HG02938 (cell line): ENCODE measurements at regions not wholly inside any gene's neighbourhood (a gene's known extent, or its start where the extent isn't known, plus 50 kb on each side); places are given as distances from the start of the nearest gene placed in this dataset.

ENCODE experiments used
- ATAC-seq: cut with Tn5 transposase; IDR thresholded peaks from one replicate; pipeline ENCODE4 v1.9.1; 2021; ENCODE audit warnings: mild to moderate bottlenecking, moderate library complexity; ENCODE audit not compliant: unreplicated experiment

DNA sequence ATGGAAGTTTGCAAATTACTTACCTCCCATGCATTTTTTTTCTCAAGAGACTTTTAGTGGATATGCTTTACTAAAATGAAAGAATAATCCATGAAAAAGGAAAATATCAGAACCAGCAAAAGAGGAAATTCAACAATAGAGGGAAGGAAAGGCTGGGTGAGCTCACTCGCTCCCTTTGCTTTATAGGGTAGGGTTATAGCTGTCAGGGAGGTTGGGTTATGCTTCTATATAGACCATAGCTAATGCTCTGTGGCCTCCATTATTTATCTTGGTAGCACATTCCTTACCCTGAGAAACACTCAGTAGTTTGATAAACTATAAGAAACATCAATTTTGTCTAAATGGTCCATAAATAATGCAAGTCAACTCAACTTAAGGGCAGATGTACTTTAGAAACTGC is 215.9 kb upstream of the FAR2 start:
- no peak for ATAC-seq

DNA sequence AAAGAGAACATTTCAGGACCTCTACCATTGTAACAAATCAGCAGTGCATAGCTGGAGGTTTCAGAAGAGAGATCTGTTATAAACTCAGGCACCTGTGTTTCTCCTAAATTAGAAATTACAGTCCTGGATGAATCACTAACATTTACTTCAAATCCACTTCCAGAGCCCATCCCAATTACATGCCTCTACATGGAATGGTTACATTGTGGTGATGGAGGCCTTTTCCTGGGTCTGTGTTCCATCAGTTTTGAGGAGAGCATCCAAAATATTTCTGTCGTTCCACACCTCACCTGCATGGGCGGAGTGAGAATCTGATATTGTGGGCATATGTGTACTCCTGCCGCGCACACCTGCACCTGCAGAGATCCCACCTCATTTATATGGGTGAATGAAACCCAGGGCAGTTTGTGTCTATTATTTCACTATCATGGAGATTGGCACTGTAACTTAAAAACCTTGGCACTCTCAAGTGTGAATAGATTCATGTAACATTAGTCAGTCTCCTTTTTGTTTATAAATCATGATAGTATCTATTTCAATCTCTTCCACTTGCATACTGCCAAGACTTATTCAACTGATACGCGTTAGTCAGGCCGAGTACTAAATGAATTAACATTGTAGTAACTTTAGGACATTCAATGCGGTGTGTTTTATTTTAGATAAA is 215.1 kb upstream of the FAR2 start:
- no peak for ATAC-seq

DNA sequence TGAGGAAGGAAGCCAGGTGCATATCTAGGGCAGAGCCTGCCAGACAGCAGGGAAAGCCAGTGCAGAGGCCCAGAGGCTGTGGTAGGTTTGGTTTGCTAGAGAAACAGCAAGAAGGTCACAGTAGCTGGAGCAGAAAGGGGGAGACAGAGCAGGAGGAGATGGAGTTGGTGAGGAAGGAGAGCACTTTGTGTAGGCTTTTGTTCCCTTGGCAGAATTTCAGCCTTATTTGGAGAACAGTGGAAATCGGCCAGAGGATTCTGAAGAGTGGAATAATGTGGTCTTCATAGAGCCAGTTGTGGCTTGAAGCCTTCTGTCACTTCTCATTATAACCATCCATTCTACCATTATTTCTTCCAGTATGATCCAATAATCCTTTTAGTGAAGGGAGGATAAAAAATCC is 212.9 kb upstream of the FAR2 start:
- ATAC-seq = no peak

DNA sequence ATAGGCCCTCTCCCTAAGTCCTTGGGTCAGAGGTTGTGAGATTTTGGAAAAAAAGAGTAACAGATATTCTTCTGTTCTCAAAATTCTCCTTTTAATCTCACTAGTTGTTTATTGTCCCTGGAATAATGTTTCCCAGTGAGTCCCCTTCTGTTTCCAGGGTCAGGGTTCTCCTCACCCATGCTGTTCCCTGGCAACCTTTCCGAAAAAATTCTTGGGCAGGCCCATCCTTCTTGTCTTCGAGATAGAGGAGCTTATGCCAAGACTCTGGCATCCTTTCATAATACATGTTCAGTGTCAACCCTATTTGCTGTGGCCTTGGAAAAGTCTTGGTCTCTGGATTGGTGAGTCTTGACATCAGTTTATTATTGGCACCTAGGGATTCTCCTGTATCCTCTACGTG is 212.4 kb upstream of the FAR2 start:
- ATAC-seq = no peak

DNA sequence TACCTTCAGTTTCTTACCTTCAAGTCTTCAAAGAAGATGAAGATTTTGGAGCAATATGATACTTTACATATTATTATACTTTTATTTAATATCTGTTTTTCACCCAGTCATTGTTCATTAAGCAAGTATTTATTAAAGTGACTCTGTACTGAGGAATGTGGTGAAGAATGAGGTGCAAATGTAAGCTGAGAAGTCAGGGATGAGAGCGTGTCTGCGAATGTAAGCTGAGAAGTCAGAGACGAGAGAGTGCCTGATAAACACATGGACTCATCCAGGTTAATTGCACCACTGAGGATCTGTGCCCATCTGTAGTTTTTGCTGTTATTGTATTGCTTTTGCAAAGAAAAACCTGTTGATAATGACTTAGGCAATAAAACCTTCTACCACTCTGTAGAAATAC is 211.9 kb upstream of the FAR2 start:
- no peak for ATAC-seq

DNA sequence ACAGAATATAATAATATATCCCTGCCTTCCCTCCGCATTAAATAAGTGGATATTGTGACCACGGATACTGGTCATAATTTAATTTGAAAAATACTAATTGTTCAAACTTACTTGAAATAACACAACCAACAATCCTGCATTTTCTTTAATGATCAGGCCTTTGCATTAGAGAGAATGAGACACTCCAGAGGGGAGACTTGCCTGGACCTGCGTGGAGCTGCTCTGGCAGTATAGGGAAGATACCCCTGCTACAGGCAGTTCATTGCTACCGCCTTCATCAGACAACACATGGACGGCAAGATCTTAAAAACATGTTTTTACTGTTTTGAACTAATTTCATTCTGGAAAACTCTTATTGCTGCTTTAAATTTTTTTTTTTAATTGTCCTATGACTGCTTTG is 211.0 kb upstream of the FAR2 start:
- ATAC-seq = no peak

DNA sequence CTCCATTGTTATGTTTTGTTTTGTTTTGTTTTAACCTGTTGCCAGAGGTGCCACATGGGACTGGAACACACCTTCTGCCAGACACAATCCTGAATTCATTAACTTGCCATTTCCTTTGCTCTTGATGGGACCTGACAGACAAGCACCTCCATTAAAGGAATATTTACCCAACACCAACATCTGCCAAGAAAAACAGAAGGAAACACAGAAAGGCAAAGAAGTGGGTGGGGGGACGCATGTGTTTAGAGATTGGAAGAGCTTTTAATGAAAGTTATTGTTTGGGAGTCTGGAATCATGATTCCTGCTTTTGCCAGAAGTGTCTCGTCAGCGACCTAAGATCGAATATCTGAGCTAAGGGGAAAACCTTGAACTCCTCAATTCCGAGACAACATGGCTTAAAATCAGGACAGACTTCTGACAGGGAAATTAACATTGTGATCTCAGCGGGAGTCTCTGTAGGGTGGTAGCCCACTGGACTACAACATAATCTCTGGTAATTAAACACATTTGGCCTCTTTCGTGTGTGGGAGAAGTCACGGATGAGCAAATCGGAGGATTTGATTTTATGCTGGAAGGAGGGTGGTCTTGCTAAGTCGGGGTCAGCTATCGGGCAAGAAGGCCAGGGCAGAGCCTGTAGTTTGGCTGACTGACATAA is 210.4 kb upstream of the FAR2 start:
- ATAC-seq = no peak

DNA sequence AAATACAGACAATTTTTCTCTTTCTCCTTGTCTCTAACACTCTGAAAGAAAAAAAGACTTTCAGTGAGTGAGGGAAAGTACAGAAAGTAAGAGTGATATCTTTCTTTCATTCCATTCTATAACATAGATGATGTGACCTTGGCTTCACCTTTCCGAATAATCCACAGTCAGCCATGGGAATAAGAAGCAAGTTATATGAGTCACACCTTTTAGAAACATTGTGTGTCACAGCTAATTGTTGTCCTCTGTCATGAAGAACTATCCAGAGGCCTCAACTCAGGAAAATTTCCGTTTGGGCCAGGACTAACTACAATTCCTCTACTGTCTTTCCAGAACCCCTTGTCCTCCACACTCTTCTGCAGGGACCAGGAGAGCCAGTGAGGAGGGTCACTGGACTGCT is 209.7 kb upstream of the FAR2 start:
- no peak for ATAC-seq

DNA sequence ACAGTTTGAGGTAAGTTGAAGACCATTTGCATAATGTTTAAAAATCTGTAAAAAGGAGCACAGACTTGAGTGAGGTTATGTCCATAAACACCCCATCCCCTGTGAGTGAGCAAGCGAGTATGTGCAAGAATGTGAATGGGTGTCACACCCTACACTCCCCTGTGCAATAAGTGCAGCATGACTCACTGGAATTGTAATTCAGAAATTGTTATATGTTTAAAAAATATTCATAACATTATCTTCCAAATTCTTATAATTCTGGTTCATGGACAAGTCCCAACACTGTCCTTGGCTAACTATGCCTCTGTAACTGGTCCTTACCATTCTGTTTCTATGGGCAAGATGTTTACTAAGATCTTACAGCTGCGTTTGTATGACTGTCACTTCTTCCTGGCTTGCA is 207.8 kb upstream of the FAR2 start:
- ATAC-seq = no peak

DNA sequence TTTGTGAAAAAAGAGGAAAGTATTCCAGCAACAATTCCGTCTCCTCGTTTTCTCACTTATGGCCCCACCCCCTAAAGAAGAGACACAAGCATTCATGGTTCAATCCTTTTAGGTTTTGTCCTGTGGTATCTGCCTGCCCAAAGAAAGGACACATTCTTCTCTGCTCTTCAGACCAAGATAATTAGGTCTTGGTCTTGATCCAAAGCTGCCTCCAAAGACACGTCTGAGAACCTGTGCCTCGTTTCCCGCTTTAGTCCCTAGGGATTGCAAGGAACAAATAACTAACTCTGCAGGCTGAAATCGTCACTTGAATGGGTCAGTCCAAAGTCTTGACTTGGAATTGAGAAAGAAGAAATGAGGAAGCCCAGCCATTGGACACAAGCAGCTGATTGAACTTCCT is 202.7 kb upstream of the FAR2 start:
- no peak for ATAC-seq

DNA sequence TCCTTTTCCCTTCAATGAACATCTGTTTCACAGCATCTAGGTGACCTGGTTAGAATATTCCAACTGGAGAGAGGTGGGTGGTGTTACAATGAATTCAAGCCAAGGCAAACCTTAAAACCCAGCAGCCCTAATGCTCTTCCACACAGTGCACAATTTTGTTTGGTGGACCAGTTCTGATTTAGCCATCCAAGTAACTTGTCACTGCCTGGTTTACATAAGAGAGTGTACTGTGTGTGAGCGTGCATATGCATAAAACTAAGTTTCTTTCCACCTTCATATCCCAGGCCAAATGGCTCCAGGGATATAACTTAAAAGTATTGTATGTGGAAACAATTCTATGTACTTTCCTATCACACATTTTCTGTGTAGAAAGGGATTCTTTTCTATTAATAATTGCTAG is 200.4 kb upstream of the FAR2 start:
- no peak for ATAC-seq

DNA sequence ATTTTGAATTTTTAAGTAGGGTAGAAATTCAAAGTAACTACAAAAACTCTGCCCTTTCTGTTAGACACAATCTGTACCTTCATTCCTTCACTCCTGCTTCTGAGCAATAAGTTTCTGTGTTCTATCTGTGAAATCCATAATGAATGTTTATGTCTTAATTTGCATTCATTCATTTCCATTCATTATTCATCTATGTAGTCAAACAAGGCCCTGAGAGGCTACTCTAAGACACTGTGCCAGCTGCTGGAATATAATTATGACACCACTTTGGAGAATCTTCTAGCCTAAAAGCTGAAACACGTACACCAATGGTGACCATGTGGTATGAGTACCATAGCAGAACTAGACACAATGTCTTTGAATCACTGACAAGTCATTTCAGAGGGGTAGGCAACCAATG is 199.9 kb upstream of the FAR2 start:
- no peak for ATAC-seq

DNA sequence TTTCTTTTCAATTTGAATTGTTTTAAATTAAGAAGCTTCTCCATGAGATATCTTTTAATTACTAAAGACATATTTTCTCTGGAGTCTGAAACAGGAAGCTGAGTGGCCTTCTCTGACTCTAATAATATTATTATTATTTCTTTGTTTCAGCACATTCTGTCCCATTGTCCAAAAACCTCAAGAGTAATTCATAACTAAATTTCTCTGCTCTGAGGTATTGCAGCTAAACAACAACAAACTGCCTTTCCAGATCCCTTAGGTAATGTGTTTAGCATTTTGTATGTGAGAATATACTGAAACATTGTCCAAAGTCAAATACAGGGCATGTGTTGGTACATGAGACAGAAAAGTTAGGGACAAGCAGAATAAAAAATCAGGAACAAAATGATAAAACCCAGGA is 199.0 kb upstream of the FAR2 start:
- no peak for ATAC-seq

DNA sequence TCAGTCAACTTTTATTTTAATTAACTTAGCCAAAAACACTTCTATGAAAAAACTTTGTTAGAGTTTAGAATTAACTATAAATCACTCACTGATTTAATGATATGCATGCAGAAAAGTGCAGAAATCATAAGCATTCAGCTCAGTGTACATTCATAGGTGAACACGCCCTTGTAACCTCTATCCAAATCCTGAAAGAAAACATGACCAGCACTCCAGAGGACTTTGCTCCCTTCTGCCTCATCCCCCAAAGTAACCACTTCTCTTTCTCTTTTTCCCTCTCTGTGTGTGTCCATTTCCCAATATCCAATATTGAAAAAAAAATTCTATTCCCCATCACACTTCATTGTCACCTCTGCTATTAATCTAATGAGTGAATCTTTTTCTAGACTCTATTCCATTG is 197.1 kb upstream of the FAR2 start:
- no peak for ATAC-seq

DNA sequence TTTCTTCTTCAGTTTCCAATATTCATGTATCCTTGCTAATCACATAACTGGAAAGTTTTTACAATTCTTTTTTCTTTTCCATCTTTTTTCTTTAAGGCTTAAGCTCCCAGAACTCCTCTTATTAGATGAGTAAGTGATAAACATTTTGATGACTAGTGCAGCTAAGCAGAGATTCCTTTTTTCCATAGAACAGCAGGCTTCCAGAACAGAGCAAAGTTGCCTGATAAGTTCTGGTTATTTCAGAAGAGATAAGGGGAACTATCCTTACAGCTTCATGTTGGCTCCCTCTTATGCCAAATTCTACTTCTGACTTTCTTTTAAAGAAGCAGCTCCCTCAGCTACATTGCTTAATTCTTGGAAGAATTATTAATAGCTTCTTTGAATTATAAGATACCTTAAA is 194.7 kb upstream of the FAR2 start:
- ATAC-seq = no peak

DNA sequence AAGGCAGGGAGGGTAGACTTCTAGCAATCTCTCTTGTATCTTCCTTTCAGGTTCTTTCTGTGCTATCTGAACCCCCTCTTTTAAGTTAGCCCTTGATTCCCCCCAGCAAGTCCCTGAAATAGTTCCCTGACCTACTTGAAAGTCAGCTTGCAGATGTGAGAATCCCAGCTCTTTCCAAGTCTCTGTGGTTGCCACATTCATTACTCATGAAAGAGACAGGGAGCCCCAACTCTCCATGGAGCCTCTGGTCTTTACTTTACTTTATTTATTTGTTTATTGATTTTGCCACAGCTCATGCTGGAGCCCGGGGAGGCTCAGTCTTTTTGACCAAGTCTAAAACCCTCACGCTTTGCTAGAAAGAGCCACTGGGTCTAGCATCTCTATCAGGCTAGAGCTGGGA is 193.6 kb upstream of the FAR2 start:
- ATAC-seq = no peak

DNA sequence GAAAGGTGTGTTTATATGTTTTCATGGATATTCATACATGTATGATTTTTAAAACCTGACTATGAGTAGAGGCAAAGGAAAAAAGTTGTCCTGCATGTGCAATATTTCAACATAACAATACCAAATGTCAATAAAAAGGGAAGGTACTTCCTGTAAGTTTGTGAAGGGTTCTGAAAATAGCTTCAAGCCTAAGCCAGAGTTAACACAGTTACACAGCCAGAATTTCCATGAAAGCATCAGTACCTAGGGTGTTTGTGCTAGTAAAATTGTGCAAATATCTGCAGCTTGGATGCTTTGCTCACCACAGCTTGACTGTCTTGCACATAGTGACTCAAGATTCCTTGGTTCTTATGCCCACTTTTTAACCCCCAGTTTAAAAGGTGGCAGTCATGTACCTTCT is 193.1 kb upstream of the FAR2 start:
- ATAC-seq = no peak

DNA sequence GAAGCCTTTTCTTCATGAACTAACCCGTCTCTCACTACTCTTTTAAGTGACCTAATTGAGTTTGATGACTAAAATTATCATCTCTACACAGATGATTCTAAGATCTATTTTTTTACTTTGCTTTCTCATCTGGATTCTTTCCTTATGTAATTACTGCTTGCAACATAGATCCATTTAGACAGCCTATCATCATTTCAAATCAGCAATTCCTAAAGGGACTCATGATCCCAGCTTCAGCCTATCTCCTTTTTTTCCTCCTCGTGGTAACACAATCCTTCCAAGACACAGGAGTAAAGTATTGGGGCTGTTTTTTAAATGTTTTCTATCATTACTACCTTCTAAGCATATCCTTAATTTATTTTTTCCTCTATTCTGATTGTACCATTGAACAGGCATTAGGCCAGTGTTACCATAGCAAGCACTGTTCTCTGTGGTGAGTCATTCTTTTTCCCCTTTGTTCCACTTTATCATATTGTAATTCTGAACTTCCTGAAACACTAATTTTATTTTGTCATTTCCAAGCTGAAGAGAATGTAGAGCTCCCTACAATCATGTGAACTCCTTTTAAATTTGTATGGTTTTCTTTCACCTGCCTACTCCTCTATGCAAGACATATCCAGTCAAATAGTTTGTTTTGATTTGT is 190.4 kb upstream of the FAR2 start:
- no peak for ATAC-seq

DNA sequence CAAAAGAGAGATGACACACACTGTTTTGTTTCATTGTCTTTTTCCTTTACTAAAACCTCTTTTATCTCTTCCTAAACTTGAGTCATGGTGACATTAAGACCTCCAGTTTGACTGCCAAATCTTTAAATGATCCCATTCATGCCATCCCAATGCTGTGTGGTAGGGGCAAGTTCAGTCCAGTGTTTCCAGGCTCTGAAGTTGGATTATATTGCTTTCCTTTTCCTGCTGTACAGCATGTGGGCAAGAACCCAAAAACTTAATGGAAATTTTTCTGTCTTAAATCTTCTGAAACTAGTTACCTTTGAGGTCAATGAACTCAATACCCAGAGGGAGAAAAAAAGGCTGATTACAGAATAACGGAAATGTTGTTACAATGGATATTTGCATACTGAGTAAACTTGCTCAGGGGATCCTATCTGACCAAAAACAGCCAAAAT is 187.1 kb upstream of the FAR2 start:
- no peak for ATAC-seq

DNA sequence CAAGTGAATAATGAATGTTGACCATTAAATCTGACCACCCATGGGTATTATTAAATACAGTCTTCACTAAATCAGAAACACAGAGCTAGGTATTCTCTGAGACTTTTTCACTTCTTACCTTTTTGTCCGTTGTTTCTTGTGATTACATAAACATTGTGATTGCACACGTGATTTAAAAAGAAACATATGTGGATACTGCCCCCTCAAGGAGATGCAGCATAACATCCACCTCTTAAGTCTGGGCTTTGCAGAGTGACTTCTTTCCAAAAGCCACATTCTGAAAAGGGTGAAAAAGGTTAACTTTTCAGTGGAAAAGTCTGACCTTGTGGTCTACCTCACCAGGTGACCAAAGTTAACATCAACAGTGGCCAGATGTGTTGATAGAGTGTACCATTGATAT is 185.5 kb upstream of the FAR2 start:
- ATAC-seq = no peak

DNA sequence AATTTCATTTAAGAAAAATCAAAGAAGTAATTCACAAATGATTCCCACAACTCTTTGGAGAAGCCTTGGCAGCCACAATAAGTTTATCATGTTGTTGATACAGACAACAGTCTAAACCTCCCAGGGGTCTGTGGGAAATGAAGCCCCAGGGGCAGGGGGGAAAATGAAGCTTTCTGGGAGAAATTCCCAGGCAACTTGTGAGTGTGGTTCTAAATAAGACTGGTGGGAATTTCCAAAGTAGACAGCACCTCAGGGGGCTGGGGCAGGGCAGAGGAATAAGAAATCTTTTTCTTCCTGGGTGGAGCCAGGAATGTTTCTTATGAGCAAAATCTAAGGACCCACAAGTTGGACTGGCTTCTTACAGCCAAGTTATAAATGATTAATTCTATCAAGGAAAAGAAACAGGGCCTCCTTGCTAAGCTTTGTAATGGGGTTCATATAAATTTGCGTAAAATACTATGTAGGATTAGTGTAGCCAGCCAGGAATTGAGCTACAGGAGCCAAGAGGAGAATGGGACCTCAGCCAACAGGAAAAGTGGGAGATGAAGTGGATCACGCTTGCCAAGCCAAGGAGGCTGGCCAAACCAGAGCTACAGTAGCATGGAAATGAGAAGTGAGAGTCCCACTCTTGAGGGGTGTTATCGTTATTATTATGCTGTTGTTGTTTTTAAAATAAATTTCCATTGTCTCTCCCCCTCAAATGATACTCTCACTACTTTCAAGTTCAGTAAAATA is 182.9 kb upstream of the FAR2 start:
- no peak for ATAC-seq

DNA sequence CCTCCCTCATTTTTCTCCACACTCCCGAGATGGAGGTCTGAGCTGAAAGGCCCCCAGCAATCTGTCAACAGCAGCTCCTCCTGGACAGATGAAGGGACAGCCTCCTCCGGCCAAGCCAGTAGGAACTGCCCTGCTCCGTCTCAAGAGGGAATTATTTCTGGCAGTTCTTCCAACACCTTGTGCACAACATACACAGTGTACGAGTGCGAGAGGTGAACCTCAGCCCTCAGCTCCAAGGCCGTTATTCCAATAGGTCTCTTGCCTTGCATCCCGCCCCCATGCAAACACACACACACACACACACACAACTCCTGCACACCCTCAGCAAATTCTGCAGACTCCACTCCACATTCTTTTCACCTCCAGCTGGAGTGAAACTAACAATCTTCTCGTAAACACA is 181.7 kb upstream of the FAR2 start:
- ATAC-seq = no peak
